ENCODE measurements at regions not wholly inside any gene's neighbourhood (a gene's known extent, or its start where the extent isn't known, plus 50 kb on each side); places are given as distances from the start of the nearest gene placed in this dataset.

DNA sequence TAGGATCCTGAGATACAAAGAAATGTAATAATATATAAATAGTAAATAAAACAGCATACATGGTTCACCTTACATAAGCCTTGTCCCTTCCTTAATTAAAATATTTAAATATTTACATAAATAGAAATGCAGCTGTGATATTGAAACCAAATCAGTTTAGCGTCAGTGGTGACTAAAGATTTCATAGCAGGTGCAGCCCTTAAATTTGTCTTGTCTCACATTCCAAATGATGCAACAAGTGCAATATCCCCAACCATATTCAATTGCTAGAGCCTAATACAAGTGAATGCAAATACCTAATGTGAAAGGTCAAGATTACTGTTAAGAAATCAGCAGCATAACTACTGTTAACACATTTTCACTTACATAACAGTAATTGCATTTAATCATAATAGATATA is 539.5 kb downstream of the NYAP2 start:
- TF ChIP-seq, protein P1, sequence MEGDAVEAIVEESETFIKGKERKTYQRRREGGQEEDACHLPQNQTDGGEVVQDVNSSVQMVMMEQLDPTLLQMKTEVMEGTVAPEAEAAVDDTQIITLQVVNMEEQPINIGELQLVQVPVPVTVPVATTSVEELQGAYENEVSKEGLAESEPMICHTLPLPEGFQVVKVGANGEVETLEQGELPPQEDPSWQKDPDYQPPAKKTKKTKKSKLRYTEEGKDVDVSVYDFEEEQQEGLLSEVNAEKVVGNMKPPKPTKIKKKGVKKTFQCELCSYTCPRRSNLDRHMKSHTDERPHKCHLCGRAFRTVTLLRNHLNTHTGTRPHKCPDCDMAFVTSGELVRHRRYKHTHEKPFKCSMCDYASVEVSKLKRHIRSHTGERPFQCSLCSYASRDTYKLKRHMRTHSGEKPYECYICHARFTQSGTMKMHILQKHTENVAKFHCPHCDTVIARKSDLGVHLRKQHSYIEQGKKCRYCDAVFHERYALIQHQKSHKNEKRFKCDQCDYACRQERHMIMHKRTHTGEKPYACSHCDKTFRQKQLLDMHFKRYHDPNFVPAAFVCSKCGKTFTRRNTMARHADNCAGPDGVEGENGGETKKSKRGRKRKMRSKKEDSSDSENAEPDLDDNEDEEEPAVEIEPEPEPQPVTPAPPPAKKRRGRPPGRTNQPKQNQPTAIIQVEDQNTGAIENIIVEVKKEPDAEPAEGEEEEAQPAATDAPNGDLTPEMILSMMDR (IDR thresholded peaks at IDR 0.05; ENCODE audit: low read length): no peak
- TF ChIP-seq EZH2 (IDR thresholded peaks at IDR 0.05; ENCODE audit: borderline replicate concordance, low read length): no peak

Data from OCI-LY1 (cell line).